ENCODE measurements at regions not wholly inside any gene's neighbourhood (a gene's known extent, or its start where the extent isn't known, plus 50 kb on each side); places are given as distances from the start of the nearest gene placed in this dataset.
A peak's percentile ranks its signal among the peaks of the same experiment; 100 is the strongest.

GRCh38 chr3:55242921-55243320 lies 244.2 kb downstream of the WNT5A start:
- no peak for DNase-seq

DNA sequence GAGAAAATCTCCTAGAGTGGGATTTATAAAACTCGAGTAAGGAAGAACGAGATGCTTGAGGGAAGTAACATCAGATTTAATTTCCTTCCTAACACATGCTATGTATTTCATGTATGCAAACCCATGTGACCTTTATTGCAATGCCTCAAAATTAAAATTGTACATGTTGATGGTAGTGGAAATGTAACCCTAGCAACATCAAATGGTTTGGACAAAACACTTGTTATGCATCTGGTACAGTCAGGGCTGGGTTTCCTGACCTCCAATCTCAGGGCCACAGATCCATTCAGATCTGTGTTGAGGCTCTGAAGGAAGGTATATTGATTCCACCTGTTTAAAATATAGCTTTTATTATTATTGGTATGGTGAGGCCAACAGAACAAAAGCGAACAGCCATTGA lies 246.0 kb downstream of the WNT5A start:
- DNase-seq, result no peak

DNA sequence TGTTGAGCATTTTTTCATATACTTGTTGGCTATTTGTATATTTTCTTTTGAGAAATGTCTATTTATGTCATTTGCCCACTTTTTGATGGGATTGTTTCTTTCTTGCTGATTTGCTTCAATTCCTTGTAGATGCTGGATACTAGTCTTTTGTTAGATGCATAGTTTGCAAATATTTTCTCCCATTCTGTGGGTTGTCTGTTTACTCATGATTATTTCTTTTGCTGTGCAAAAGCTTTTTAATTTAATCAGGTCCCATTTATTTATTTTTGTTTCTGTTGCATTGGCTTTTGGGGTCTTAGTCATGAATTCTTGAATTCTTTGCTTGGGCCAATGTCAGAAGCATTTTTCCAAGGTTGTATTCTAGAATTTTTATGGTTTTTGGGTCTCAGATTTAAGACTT lies 251.7 kb downstream of the WNT5A start:
- DNase-seq, result no peak

- DNase-seq, result no peak
Observed at GRCh38 chr3:55226696-55227095, 260.4 kb downstream of the WNT5A start.

- DNase-seq, result no peak
Observed at GRCh38 chr3:55218577-55218976, 268.5 kb downstream of the WNT5A start.

DNA sequence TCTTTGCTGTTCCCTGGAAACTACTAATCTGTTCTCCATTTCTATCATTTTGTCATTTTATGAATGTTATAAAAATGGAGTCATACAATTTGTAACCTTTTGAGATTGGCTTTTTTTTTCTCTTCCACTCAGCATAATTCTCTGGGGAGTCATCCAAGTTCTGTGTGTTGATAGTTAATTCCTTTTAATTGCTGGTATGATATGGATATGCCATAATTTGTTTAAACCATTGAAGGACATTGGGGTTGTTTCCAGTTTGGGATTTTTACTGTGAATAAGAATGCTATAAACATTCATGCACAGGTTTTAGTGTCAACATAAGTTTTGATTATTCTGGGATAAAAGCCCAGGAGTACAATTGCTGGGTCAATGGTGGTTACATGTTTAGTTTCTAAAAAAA lies 279.4 kb downstream of the WNT5A start:
- no peak for DNase-seq

DNA sequence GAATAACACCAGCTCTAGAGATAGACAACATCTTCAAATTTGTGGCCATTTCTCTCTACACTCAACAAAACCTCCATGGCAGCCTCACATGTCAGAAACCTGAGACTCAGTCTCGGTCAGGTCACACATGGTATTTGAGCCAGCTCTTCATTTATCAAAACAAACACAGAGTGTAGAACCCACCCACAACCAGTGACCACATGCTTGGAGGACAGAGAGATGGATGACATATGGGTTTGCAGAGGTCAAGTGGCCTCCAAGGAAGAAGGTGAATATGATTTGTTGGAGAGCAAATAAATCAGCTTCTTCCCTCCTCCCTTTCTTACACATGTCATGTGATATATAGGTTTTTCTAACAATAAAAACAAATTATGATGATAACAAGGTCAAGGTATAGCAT lies 278.1 kb upstream of the LRTM1 start:
- DNase-seq, result no peak

GRCh38 chr3:55204417-55204816 lies 276.6 kb upstream of the LRTM1 start:
- no peak for DNase-seq

- DNase-seq, result no peak
Observed at GRCh38 chr3:55203546-55203945, 275.7 kb upstream of the LRTM1 start.

GRCh38 chr3:55203006-55203405 lies 275.1 kb upstream of the LRTM1 start:
- no peak for DNase-seq

DNA sequence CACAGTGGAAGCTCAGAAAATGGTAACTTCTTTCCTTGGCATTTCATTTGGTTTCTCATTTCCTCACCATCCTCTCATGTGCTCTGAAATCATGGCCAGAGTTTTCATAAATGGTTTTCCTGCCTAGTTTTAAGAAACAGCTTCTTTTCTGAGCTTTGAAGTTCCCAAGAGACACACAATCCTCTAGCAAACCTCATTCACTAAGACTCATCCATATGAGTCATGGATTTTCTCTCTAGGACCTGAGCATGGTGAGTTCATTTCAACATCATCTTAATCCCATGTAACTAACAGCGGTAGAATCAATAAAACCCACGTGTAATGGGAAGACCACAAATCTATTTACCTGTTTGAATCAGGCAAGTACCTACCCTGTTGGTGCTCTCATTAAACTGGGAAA lies 274.5 kb upstream of the LRTM1 start:
- DNase-seq, result no peak

- no peak for DNase-seq
Observed at GRCh38 chr3:55201779-55202178, 273.9 kb upstream of the LRTM1 start.

- DNase-seq, result no peak
Observed at GRCh38 chr3:55200906-55201305, 273.0 kb upstream of the LRTM1 start.

- DNase-seq, result peak in 1 of 51 donors; percentile 32
Observed at GRCh38 chr3:55198554-55198953, 270.7 kb upstream of the LRTM1 start.

- DNase-seq, result no peak
Observed at GRCh38 chr3:55197021-55197420, 269.2 kb upstream of the LRTM1 start.

DNA sequence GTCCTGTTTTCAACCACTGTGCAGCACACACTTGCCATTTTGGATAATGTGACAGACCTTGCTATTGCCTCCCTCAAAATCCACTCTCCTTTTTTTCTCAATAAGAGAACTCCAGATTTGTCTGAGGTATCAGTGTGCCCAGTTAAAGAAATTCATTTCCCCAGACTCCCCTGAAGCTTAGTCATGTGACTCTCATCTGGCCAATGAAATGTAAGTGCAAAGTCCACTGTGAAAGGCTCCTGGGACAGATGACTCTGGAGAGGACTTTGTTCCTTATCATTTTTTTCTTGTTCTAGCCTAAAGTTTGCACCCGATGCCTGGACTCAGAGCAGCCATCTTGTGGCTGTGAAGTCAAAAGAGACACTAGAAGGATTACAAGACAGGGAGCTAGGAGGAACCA lies 268.6 kb upstream of the LRTM1 start:
- no peak for DNase-seq

DNA sequence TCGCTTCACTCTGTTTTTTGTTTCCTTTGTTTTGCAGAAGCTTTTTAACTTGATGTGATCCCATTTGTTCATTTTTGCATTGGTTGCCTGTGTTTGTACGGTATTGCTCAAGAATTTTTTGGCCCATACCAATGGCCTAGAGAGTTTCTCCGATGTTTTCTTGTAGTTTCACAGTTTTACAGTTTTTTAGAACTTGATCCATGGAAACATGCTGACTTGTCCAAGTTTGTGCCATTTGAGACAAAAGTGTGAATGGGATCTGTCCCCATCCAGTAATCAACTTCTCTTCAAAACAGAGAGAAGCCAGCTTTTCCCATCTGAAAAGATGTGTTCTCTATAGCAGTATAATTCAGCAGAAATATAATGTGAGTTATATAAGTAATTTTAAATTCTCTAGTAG lies 266.5 kb upstream of the LRTM1 start:
- DNase-seq, result peak in 1 of 51 donors; percentile 14

DNA sequence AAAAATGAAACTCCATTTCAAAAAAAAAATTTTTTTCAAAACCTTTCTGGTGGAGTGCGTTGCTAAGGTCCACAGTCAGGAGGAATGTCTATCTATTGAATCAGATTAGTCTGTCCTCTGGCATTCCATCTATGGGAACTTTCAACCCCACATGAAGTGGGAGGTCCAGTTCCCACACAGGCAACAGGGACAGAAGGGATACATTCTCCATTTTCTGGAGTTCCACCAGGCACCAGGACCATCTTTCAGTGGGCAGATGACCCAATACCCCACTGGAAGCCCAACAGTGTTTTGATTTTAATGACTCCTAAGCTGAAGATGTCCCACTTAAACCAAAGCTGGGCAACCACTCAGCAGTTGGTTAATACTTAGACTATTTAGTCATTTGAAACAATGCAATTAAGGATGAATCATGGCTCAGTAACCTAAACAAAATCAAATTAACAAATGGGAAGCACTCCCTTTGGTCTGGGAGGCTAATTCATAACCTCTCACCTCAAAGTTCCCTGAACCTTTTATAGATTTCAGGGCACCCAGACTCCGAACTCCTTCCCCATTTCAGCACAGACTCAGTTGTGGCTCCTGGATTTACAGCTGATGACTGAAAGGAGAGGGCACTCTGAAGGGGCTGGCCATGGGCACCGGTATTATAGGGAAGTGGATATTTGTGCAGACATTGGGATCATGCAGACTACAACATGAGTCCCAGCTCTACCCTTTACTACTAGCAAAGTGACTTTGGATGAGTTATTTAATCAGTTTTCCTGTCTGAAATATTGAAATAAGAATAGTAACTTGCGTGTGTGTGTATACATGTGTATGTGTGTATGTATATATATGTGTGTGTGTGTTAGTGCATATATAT lies 264.3 kb upstream of the LRTM1 start:
- DNase-seq, result no peak

GRCh38 chr3:55190331-55190730 lies 262.5 kb upstream of the LRTM1 start:
- no peak for DNase-seq

DNA sequence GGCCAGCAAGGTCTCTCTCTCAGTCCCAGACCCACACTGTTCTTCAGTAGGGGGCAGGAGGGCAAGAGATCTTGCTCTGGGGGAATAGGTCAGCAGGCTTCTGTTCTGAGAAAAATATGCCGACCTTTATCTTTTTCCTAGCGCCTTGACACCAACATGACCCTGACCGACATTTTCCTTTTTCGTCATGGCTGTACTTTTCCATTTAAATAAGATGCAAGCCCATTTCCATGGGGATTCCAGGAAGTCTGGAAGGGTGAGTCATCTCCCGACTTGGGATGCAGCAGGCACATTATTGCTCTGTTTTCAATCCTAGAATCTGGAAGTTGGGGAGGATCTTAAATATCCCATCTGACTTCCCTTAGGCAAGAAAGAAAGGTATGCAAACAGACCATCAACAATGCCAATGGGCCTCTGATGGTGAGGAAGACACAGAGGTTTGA lies 261.5 kb upstream of the LRTM1 start:
- no peak for DNase-seq

DNA sequence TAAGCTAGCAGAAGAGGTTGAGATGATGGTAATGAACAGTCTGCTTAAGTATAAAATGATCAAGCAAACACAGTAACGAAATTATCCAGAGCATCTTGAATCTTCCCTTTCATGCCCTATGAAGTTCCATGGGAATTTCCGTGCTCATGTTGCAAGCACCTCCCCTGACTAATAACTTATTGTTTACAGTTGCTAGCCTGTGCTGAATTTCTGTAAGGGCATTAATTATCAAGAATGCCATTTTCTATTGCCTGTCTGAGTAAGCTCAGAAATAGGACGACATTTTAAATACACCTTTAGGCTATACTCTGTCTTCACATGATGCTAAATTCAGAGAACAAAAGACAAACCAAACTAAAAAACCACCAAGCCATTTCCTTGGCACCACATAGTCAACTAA lies 257.5 kb upstream of the LRTM1 start:
- DNase-seq, result no peak

GRCh38 chr3:55183201-55183600 lies 255.3 kb upstream of the LRTM1 start:
- no peak for DNase-seq

DNA sequence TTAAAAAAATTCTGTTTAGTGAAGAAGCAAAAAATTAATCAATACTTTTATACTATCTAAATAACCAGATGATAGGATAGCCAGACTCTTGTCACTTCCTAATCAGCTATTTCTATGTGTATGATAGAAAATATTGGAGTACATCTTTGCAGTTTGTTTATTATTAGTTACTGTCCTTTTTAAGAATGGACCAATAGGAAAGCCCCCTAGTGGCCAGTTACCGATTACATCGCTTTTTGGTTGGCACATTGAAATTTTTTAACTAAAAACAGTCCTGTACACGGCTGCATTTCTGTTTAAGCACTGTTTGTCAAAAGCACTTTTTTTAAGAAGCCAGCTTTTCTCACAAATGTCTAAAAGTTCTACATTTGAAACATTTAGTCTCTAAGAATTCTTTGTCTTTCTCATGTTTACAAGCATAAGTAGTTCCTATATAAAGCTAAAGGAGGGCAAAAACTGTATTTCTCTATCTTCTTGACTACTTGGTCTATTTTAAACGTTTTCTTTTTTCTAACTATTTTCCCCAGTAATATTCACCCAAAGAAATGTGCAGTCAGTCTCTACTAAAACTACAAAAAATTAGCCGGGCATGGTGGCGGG lies 253.2 kb upstream of the LRTM1 start:
- peak in 7 of 51 donors; percentile 2 to 23 (median 6) for DNase-seq

Measured in hypothalamus (tissue), 51 donors.